Right cardiac atrium (tissue), 5 donors: ENCODE measurements at regions not wholly inside any gene's neighbourhood (a gene's known extent, or its start where the extent isn't known, plus 50 kb on each side); places are given as distances from the start of the nearest gene placed in this dataset.

Source experiments
- ATAC-seq, 2 donors: fragments of 200-7000 bp; cut with Tn5 transposase; one replicate each; pipeline versions ENCODE4 v1.8.0 to v1.9.1; 2020; ENCODE audit warnings: moderate library complexity in 2 of 2, mild to moderate bottlenecking in 1 of 2
- DNase-seq, 3 donors: peaks; one replicate each; pipeline ENCODE4 v3.0.0-alpha.2; 2020
- H3K27ac ChIP-seq: one replicate; pipeline ENCODE4 v1.5.1; 2013; ENCODE audit warnings: mild to moderate bottlenecking, low read length, control low read depth, moderate library complexity
- H3K27me3 ChIP-seq: one replicate; pipeline ENCODE4 v1.6.1; 2013; ENCODE audit not compliant: control insufficient read depth, insufficient read depth
- H3K4me1 ChIP-seq: one replicate; pipeline ENCODE4 v1.6.1; 2013; ENCODE audit warnings: low read length; ENCODE audit not compliant: control insufficient read depth, insufficient read depth
- H3K4me3 ChIP-seq: one replicate; pipeline ENCODE4 v1.5.1; 2013; ENCODE audit warnings: low read length, control low read depth
- H3K9me3 ChIP-seq: one replicate; pipeline ENCODE4 v1.6.1; 2013; ENCODE audit warnings: low read length; ENCODE audit not compliant: control insufficient read depth
- WGBS: extraction: QIAGEN DNeasy Blood & Tissue Kit; methylation state at CpG from one replicate; pipeline ENCODE4 v1.1.7; 2013; 5-methylcytosine and 5-hydroxymethylcytosine counted together
- intact Hi-C, 4 donors: fragments of 100-400 bp; cut with DNase I; formaldehyde crosslinking; loops; one replicate each; pipeline versions ENCODE4 v1.11.0 to v1.14.0; 2022 to 2023
- donor health status: healthy with polysubstance abuse.
- donor health status: DM: no; HTN: yes; CAD: no.
- donor health status: DM: no; HTN: no; CAD: no.
- donor health status: DM: no; HTN: yes; CAD: no; lungs with severe emphysema.
- donor health status: DM: yes; HTN: yes; CAD: no.

- peak overlapping the region; percentile 51 for H3K27ac ChIP-seq
- no peak overlapping the region for H3K4me3 ChIP-seq
Measured at GRCh38 chr6:117137711-117138110, 127.6 kb upstream of the VGLL2 start.

GRCh38 chr6:117138425-117138824 lies 126.9 kb upstream of the VGLL2 start:
- Histone ChIP-seq H3K4me1 (peaks cover 2% of the 10 kb centered on the region), H3K27me3 (no peaks in the 10 kb centered on the region), H3K4me3 (no peak overlapping the region), H3K9me3 (no peaks in the 10 kb centered on the region), H3K27ac (peak overlapping the region; percentile 34)
- ATAC-seq: no peak
- DNase-seq: no peak
- intact Hi-C loops: no loop called here
- 51% methylated on average over 2 of the region's 2 CpGs for WGBS

More at GRCh38 chr6:117137711-117138110, 127.6 kb upstream of the VGLL2 start:
- H3K27me3 ChIP-seq: no peaks in the 10 kb centered on the region
- DNase-seq (no peak), ATAC-seq (peak; percentile 55 to 56)
- no peaks in the 10 kb centered on the region for H3K9me3 ChIP-seq
- H3K4me1 ChIP-seq: peaks cover 2% of the 10 kb centered on the region
- intact Hi-C loops: no loop called here
- WGBS: 80% methylated on average over 4 of the region's 4 CpGs

- no peaks in the 10 kb centered on the region for H3K9me3 ChIP-seq
- DNase-seq: peak in 2 of 3 donors; percentile 15 to 28
- ATAC-seq: peak; percentile 50 to 68
- no peak overlapping the region for H3K4me3 ChIP-seq
- no peaks in the 10 kb centered on the region for H3K27me3 ChIP-seq
- intact Hi-C loops: no loop called here
- H3K27ac ChIP-seq: no peak overlapping the region
- peaks cover 2% of the 10 kb centered on the region for H3K4me1 ChIP-seq
Measured at GRCh38 chr6:117138920-117139319, 126.4 kb upstream of the VGLL2 start.

GRCh38 chr6:117142142-117142541 lies 123.2 kb upstream of the VGLL2 start:
- Histone ChIP-seq H3K4me1 (no peaks in the 10 kb centered on the region), H3K27me3 (no peaks in the 10 kb centered on the region), H3K27ac (no peak overlapping the region), H3K4me3 (no peak overlapping the region), H3K9me3 (no peaks in the 10 kb centered on the region)
- no peak for ATAC-seq
- DNase-seq: no peak
- intact Hi-C loops: no loop called here
- 53% methylated on average over 3 of the region's 3 CpGs for WGBS

- no peaks in the 10 kb centered on the region for H3K4me1 ChIP-seq
- no peaks in the 10 kb centered on the region for H3K9me3 ChIP-seq
- 53% methylated on average over 1 of the region's 1 CpG for WGBS
- intact Hi-C loops: no loop called here
- ATAC-seq (peak; percentile 87 to 88), DNase-seq (no peak)
- no peak overlapping the region for H3K4me3 ChIP-seq
- H3K27ac ChIP-seq: no peak overlapping the region
- no peaks in the 10 kb centered on the region for H3K27me3 ChIP-seq
Measured at GRCh38 chr6:117142995-117143394, 122.4 kb upstream of the VGLL2 start.

- no peak for ATAC-seq
- Histone ChIP-seq H3K27me3 (no peaks in the 10 kb centered on the region), H3K4me1 (no peaks in the 10 kb centered on the region), H3K4me3 (no peak overlapping the region), H3K27ac (no peak overlapping the region), H3K9me3 (no peaks in the 10 kb centered on the region)
- no peak for DNase-seq
- 59% methylated on average over 2 of the region's 2 CpGs for WGBS
- intact Hi-C loops: no loop called here
Measured at GRCh38 chr6:117143647-117144046, 121.7 kb upstream of the VGLL2 start.

- intact Hi-C loops: no loop called here
- no peak for DNase-seq
- Histone ChIP-seq H3K27me3 (no peaks in the 10 kb centered on the region), H3K4me3 (no peak overlapping the region), H3K27ac (no peak overlapping the region), H3K9me3 (no peaks in the 10 kb centered on the region), H3K4me1 (peaks cover 1% of the 10 kb centered on the region)
- no peak for ATAC-seq
- WGBS: 50% methylated on average over 2 of the region's 2 CpGs
Measured at GRCh38 chr6:117145940-117146339, 119.4 kb upstream of the VGLL2 start.

- ATAC-seq (peak; percentile 29 to 57), DNase-seq (no peak)
- WGBS: 11% methylated on average over 1 of the region's 1 CpG
- Histone ChIP-seq H3K4me1 (peaks cover 1% of the 10 kb centered on the region), H3K9me3 (no peaks in the 10 kb centered on the region), H3K27ac (no peak overlapping the region), H3K4me3 (no peak overlapping the region), H3K27me3 (no peaks in the 10 kb centered on the region)
- intact Hi-C loops: no loop called here
Measured at GRCh38 chr6:117149324-117149723, 116.0 kb upstream of the VGLL2 start.

- Histone ChIP-seq H3K4me3 (no peak overlapping the region), H3K27me3 (no peaks in the 10 kb centered on the region), H3K27ac (no peak overlapping the region), H3K4me1 (no peaks in the 10 kb centered on the region), H3K9me3 (no peaks in the 10 kb centered on the region)
- 54% methylated on average over 1 of the region's 1 CpG for WGBS
- DNase-seq: no peak
- intact Hi-C loops: no loop called here
- no peak for ATAC-seq
Measured at GRCh38 chr6:117156741-117157140, 108.6 kb upstream of the VGLL2 start.

- WGBS: 19% methylated on average over 3 of the region's 3 CpGs
- H3K27ac ChIP-seq: peak overlapping the region; percentile 33
Measured at GRCh38 chr6:117157448-117157847, 107.9 kb upstream of the VGLL2 start.

GRCh38 chr6:117165911-117166499 lies 99.4 kb upstream of the VGLL2 start:
- no peaks in the 10 kb centered on the region for H3K27me3 ChIP-seq
- 15% methylated on average over 2 of the region's 2 CpGs for WGBS
- H3K9me3 ChIP-seq: no peaks in the 10 kb centered on the region
- DNase-seq: no peak
- no peak overlapping the region for H3K27ac ChIP-seq
- ATAC-seq: no peak
- intact Hi-C loops: no loop called here
- H3K4me1 ChIP-seq: peaks cover 4% of the 10 kb centered on the region
- H3K4me3 ChIP-seq: no peak overlapping the region

More at GRCh38 chr6:117157448-117157847, 107.9 kb upstream of the VGLL2 start:
- Histone ChIP-seq H3K27me3 (no peaks in the 10 kb centered on the region), H3K9me3 (no peaks in the 10 kb centered on the region), H3K4me3 (no peak overlapping the region), H3K4me1 (no peaks in the 10 kb centered on the region)
- ATAC-seq (peak in 1 of 2 donors; percentile 59), DNase-seq (peak in 1 of 3 donors; percentile 14)
- intact Hi-C loops: no loop called here
